HG02938 (cell line): ENCODE measurements at regions not wholly inside any gene's neighbourhood (a gene's known extent, or its start where the extent isn't known, plus 50 kb on each side); places are given as distances from the start of the nearest gene placed in this dataset.

ENCODE experiments used
- ATAC-seq: cut with Tn5 transposase; IDR thresholded peaks from one replicate; pipeline ENCODE4 v1.9.1; 2021; ENCODE audit warnings: mild to moderate bottlenecking, moderate library complexity; ENCODE audit not compliant: unreplicated experiment

- no peak for ATAC-seq
These were observed 69.7 kb upstream of the TAF11L2 start for GRCh38 chr5:17428176-17428800.

DNA sequence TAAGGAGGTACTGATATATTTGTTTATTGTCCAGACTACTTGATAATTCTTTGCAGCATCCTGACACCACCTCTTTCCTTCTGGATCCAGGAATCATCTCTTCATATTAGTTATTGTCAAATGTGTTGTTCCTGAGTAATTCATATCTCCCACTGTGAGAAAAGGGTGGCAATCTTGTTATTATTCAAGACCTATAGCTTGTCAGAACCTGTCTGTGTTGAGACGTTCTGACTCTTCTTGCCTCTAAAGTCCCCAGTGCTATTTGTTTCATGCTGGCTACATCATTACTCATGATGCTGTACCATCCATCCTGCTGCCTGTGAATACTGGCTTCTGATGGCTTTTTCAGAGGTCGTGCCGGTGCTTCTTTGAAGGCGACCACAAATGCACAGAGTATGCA lies 68.7 kb upstream of the TAF11L2 start:
- ATAC-seq, result no peak

DNA sequence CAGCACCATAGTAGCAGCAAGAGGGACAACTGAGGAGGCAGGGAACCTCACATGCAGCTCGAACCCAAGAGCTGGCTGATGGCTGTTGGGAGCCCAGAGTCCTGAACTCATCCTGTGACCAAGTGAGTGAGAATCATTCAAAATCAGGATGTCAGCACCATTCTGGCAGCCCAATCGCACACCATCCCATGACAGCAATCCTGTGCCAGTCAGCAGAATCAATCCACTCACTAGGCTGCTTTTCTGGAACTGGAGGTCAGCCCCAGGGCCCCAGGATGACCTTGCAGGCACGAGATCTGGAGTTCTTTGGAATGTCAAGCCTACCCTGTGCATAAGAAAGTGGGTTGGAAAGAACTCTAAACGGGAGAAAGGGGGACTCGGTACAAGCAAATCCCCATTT lies 67.8 kb upstream of the TAF11L2 start:
- no peak for ATAC-seq

DNA sequence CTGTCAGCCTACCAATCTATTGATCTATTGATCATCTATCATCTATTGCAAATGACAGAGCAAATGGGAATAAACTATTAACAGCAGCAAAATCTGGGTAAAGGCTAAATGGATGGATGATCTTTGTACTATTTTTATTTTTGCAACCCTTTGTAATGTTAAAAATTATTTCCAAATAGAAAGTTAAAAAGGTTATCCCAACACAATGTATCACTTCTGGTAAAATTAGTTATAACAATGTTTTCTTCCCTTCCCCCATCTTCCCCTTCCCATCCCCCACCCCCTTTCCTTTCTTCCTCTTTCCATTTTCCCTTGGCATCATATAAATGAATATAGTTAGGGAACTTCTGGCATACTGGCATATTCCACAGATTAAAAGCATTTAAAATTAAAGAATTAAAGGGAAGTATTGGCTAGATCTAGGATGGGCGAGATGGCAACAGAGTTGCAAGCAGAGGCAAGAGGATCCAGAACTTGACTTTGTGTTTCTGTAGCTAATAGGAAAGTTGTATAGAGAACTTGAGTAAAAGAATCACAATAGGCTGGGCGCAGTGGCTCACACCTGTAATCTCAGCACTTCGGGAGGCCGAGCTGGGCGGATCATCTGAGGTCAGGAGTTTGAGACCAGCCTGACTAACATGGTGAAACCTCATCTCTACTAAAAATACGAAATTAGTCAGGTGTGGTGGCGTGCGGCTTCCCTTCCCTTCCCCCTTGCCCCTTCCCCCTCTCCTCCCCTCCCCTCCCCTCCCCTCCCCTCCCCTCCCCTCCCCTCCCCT lies 66.6 kb upstream of the TAF11L2 start:
- ATAC-seq, result no peak

- no peak for ATAC-seq
These were observed 65.5 kb upstream of the TAF11L2 start for GRCh38 chr5:17432569-17432968.

DNA sequence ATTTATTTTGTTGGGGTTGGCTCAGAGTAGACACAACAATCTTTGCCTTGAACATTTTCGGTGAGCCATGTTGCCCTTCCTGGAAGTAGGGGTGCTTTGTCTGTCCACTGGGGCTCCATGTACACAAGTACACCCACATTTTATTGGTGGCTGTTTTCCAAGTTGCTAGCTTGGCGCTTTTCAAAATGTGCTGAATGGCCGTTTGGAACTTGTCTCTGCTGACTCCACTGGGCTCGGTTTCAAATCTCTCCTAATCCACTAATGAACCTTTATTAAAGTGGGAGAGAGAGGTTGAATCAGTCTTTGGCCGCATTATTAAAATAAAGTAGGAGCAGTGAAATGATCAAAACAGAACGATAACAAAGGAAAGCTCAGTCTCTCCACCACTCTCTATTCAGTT lies 64.6 kb upstream of the TAF11L2 start:
- no peak for ATAC-seq

- peak; percentile 57 for ATAC-seq
These were observed 63.0 kb upstream of the TAF11L2 start for GRCh38 chr5:17434982-17435381.

DNA sequence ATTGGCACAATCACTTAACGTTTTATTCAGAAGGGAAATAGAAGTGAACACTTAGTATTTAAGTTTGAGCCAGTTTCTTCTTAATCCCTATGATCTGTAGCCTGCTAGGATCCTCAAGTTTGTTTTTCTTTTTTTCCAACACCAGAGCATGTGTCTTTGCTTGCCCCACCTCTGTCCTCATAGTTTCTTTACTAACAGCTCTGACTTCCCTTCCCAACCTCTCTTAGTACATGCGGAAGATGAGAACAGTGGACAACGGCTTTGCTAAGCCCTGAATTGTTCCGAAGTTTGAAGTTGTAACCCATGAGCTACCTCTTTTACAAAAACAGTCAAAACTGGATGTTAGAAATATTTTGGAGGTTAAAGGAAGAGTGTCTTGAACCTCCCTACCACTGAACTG lies 61.7 kb upstream of the TAF11L2 start:
- peak; percentile 17 for ATAC-seq

DNA sequence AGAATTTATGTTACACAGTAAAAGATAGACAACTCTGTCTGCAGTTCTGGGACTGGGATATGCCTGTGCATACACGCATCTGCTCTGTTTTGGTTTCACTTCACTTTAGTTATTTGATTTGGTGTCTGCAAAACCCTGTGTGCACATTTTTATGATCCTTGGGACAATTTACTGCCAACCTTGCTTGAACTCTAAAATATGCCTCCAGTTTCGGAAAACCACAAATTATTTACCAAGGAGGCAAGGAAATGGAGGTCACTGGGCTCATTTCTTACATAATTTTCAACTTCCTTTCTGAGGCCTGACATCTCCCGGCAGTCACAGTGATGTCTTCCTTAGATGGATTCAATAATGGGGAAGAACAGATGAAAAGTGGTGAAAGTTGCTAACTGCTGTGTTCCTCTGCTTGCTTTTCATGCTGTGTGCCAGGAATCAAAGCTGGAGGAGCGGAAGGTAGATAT lies 61.2 kb upstream of the TAF11L2 start:
- ATAC-seq, result peak; percentile 76

DNA sequence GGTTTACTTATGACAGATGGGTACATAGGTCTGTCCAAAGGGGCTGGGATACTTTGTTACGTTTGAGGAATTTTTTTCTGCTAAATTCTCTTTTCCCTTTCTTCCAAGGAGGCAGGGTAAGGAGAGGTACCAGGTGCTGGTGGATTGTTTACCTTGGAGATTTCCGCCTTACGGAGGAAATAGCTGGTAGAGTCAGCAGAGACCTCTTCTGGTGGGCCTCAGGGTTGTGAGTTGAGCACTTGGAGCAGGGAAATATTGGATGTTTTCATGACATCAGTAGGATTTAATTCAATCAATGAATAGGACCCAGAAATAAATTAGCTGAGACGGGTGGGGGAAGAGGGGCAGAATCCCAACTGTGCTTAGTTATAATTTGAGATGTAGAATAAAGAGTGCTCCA lies 60.0 kb upstream of the TAF11L2 start:
- ATAC-seq, result no peak

DNA sequence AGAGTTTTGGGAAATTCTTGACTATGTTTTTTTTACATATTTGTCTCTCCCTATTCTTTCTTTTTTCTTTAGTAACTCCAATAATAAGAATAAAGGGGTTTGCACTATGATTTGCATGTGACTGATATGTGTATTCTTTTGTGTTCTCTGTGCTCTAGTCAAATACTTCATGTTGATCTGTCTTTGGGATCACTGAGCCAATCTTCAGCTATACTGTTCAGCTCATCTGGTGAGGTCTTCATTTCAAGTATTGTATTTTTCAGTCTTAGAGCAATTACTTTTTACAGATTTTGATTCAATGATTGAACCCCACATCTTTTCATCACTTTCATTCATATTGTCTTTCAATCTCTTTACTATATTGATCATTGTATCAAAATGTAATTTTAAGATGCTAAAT lies 58.1 kb upstream of the TAF11L2 start:
- ATAC-seq, result no peak

GRCh38 chr5:17440766-17441165 lies 57.3 kb upstream of the TAF11L2 start:
- no peak for ATAC-seq

DNA sequence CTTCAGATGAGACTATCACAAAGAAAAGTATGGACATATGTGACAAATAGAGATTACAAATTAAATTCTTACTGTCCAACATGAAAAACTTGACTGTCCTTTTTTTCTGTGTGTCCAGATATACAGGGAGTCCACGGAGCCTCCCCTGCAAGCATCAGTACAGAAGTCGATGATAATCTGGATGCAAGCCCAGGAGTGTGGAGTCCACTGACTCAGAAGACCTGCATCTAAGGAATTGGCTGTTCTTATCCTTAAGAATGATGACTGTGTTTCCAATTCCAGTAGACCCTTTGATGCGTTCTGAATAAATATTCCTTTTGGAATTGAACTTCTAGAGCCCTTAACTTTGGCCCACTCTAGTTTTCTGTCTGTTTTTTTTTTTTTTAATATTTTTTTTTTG lies 56.7 kb upstream of the TAF11L2 start:
- ATAC-seq, result no peak

GRCh38 chr5:17443333-17444130 lies 54.5 kb upstream of the TAF11L2 start:
- ATAC-seq, result no peak

DNA sequence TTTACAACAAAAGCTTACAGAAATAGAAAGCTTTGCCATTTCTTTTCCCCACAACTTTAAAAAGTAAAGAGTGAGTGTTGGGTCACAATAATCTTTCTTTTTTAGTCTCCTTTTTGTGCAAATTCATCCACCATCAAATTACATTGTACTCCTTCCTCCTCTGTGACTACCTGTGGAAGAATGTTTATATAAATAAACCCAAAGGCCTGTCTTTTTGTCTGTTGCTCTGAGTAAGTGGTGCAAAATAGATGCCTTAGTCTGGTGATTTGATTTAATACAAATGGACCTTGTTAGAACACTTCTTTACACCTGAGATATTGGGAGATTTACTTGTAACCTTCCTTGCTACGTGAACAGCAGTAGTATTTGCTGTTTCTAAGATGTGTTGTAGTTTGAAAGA lies 53.5 kb upstream of the TAF11L2 start:
- ATAC-seq, result no peak

- ATAC-seq, result no peak
These were observed 52.8 kb upstream of the TAF11L2 start for GRCh38 chr5:17445185-17445584.
